CD4-positive, alpha-beta memory T cell (primary cell): ENCODE measurements at regions not wholly inside any gene's neighbourhood (a gene's known extent, or its start where the extent isn't known, plus 50 kb on each side); places are given as distances from the start of the nearest gene placed in this dataset.

Experiments used
- CTCF ChIA-PET: fragments of 350-600 bp; sonication (Branson Sonifier 250); formaldehyde crosslinking; loops from one replicate; lab custom pipeline; 2021; ENCODE audit warnings: inconsistent platforms; ENCODE audit not compliant: partially characterized antibody; lab: Charles Lee
- POLR2A ChIA-PET: fragments of 350-600 bp; sonication (Branson Sonifier 250); formaldehyde crosslinking; loops from one replicate; lab custom pipeline; 2021; ENCODE audit not compliant: partially characterized antibody; lab: Charles Lee
- DNase-seq, 5 donors: peaks; one replicate each; pipeline versions ENCODE4 v3.0.0 to v3.0.0-alpha.2; 2020 to 2022; ENCODE audit warnings: mixed read lengths in 1 of 5
- H3K27ac ChIP-seq: one replicate; pipeline ENCODE4 v1.7.0; 2013; ENCODE audit warnings: low read depth, low read length
- H3K27me3 ChIP-seq: 2 replicates; pipeline ENCODE4 v1.7.0; 2013; ENCODE audit warnings: mild to moderate bottlenecking, low read length, moderate library complexity; ENCODE audit not compliant: insufficient read depth
- H3K36me3 ChIP-seq: 2 replicates; pipeline ENCODE4 v1.7.0; 2013; ENCODE audit warnings: mild to moderate bottlenecking, low read length, moderate library complexity; ENCODE audit not compliant: insufficient read depth
- H3K4me1 ChIP-seq: 2 replicates; pipeline ENCODE4 v1.7.0; 2013; ENCODE audit warnings: mild to moderate bottlenecking, low read length, moderate library complexity; ENCODE audit not compliant: insufficient read depth
- H3K4me3 ChIP-seq, 2 donors: one replicate each; pipeline ENCODE4 v1.7.0; 2013; ENCODE audit warnings: low read length in 2 of 2, mild to moderate bottlenecking in 1 of 2
- H3K9me3 ChIP-seq, 2 donors: one replicate each; pipeline ENCODE4 v1.7.0; 2013; ENCODE audit warnings: low read length in 2 of 2, control low read depth in 1 of 2; ENCODE audit not compliant: control insufficient read depth in 1 of 2
- H3K27ac Mint-ChIP-seq, 7 donors: one replicate each; pipeline ENCODE4 v1.8.0; 2020 to 2021; ENCODE audit warnings: mixed read lengths in 7 of 7, mild to moderate bottlenecking in 6 of 7, inconsistent platforms in 3 of 7, moderate library complexity in 3 of 7
- H3K27me3 Mint-ChIP-seq, 2 donors: one replicate each; pipeline ENCODE4 v1.8.0; 2020 to 2021; ENCODE audit warnings: mixed read lengths in 2 of 2
- H3K36me3 Mint-ChIP-seq, 2 donors: one replicate each; pipeline ENCODE4 v1.8.0; 2020 to 2021; ENCODE audit warnings: mixed read lengths in 2 of 2, inconsistent platforms in 1 of 2, mild to moderate bottlenecking in 1 of 2
- H3K4me1 Mint-ChIP-seq, 4 donors: one replicate each; pipeline ENCODE4 v1.8.0; 2020 to 2021; ENCODE audit warnings: mixed read lengths in 4 of 4, mild to moderate bottlenecking in 1 of 4
- H3K4me3 Mint-ChIP-seq, 8 donors: one replicate each; pipeline ENCODE4 v1.8.0; 2020 to 2021; ENCODE audit warnings: mixed read lengths in 8 of 8, mild to moderate bottlenecking in 7 of 8, moderate library complexity in 6 of 8, inconsistent platforms in 3 of 8
- H3K9me3 Mint-ChIP-seq, 8 donors: one replicate each; pipeline ENCODE4 v1.8.0; 2020 to 2021; ENCODE audit warnings: mixed read lengths in 8 of 8, mild to moderate bottlenecking in 5 of 8, inconsistent platforms in 3 of 8, moderate library complexity in 1 of 8
- intact Hi-C: fragments of 100-400 bp; cut with micrococcal nuclease; formaldehyde crosslinking; loops from one replicate; pipeline ENCODE4 v1.15.1; 2023

GRCh38 chr2:129092956-129093355 lies 774.3 kb upstream of the HS6ST1 start:
- no peak overlapping the region for H3K27ac Mint-ChIP-seq
- CTCF ChIA-PET, result no interaction called here
- H3K4me3 Mint-ChIP-seq, result no peak overlapping the region
- H3K9me3 Mint-ChIP-seq, result peaks cover 0 to 3% (median 0%) of the 10 kb centered on the region in 8 donors
- no peak for DNase-seq
- H3K27ac ChIP-seq, result no peak overlapping the region
- H3K4me1 Mint-ChIP-seq, result no peaks in the 10 kb centered on the region
- no peaks in the 10 kb centered on the region for H3K27me3 Mint-ChIP-seq
- H3K4me3 ChIP-seq, result no peak overlapping the region
- H3K27me3 ChIP-seq, result no peaks in the 10 kb centered on the region
- intact Hi-C loops, result no loop called here
- POLR2A ChIA-PET, result no interaction called here
- no peaks in the 10 kb centered on the region for H3K9me3 ChIP-seq
- no peaks in the 10 kb centered on the region for H3K36me3 ChIP-seq
- H3K36me3 Mint-ChIP-seq, result no peaks in the 10 kb centered on the region
- H3K4me1 ChIP-seq, result no peaks in the 10 kb centered on the region

GRCh38 chr2:129101186-129101585 lies 782.5 kb upstream of the HS6ST1 start:
- Mint-ChIP-seq H3K36me3 (no peaks in the 10 kb centered on the region), H3K4me3 (no peak overlapping the region), H3K27ac (no peak overlapping the region), H3K27me3 (peaks cover 0 to 2% of the 10 kb centered on the region in 2 donors), H3K9me3 (no peaks in the 10 kb centered on the region), H3K4me1 (no peaks in the 10 kb centered on the region)
- CTCF ChIA-PET, result no interaction called here
- DNase-seq, result no peak
- Histone ChIP-seq H3K4me3 (no peak overlapping the region), H3K27me3 (no peaks in the 10 kb centered on the region), H3K9me3 (no peaks in the 10 kb centered on the region), H3K4me1 (no peaks in the 10 kb centered on the region), H3K27ac (no peak overlapping the region), H3K36me3 (no peaks in the 10 kb centered on the region)
- POLR2A ChIA-PET, result interaction anchor here (0.7 kb wide), 1 partner anchor 9 kb away, joined by 4 read pairs; no protein-coding TSS in a partner anchor
- intact Hi-C loops, result no loop called here

DNA sequence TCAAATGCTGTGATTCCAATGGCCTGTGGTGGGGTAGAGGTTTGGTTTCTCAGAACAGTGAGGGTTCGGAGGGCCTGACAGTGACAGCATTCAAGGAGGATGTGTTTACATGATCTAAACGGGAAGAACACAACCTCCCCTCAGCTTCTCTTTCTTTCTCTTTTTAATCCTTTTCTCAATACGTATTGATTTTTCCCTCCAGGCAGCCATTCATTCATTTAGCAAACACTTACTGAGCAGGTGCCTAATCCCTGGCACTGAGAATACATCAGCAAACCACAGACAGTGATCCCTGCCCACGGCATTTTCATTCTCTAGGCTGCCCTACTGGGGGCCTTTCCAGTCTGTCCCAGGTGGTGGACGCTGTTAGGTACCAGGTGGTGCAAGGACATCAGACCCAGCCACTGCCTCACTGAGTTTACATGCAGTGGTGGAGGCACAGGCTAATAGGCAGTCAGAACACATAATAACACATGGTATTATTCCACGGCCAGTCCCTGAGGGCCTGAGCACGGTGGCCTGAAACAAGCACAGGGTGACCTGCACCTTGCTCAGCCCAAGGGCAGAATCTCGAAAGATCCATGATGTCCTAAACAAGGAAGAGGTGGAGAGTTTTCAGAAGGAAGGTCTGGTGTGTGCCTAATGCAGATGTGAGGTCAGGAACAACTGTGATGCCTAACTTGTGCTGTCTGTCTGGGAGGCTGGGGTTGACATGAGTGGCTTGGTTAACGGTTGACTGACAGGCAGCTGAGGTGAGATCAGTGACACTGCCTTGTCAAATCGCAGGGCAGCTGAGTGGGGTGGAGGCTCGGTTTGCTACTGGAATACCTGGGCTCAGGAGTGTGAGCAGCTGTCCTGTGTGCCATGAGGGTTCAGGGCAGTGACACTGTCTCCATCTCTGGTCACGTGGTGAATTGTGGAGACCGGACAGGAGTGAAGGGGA lies 785.5 kb upstream of the HS6ST1 start:
- ChIA-PET POLR2A (no interaction called here), CTCF (no interaction called here)
- peaks cover 0 to 2% of the 10 kb centered on the region in 2 donors for H3K27me3 Mint-ChIP-seq
- Histone ChIP-seq H3K27ac (no peak overlapping the region), H3K4me3 (no peak overlapping the region), H3K9me3 (no peaks in the 10 kb centered on the region), H3K36me3 (no peaks in the 10 kb centered on the region), H3K4me1 (no peaks in the 10 kb centered on the region), H3K27me3 (no peaks in the 10 kb centered on the region)
- H3K4me3 Mint-ChIP-seq, result no peak overlapping the region
- H3K9me3 Mint-ChIP-seq, result peaks cover 0 to 3% (median 0%) of the 10 kb centered on the region in 8 donors
- intact Hi-C loops, result no loop called here
- H3K27ac Mint-ChIP-seq, result no peak overlapping the region
- no peaks in the 10 kb centered on the region for H3K36me3 Mint-ChIP-seq
- DNase-seq, result no peak
- no peaks in the 10 kb centered on the region for H3K4me1 Mint-ChIP-seq

- Histone ChIP-seq H3K27me3 (no peaks in the 10 kb centered on the region), H3K4me3 (no peak overlapping the region), H3K36me3 (no peaks in the 10 kb centered on the region), H3K27ac (no peak overlapping the region), H3K4me1 (no peaks in the 10 kb centered on the region), H3K9me3 (no peaks in the 10 kb centered on the region)
- H3K27me3 Mint-ChIP-seq, result no peaks in the 10 kb centered on the region
- intact Hi-C loops, result no loop called here
- H3K4me3 Mint-ChIP-seq, result no peak overlapping the region
- ChIA-PET POLR2A (no interaction called here), CTCF (no interaction called here)
- no peak for DNase-seq
- peaks cover 0 to 5% (median 3%) of the 10 kb centered on the region in 8 donors for H3K9me3 Mint-ChIP-seq
- H3K27ac Mint-ChIP-seq, result no peak overlapping the region
- no peaks in the 10 kb centered on the region for H3K36me3 Mint-ChIP-seq
- no peaks in the 10 kb centered on the region for H3K4me1 Mint-ChIP-seq
Observed at GRCh38 chr2:129112181-129112580, 793.5 kb upstream of the HS6ST1 start.

GRCh38 chr2:129113776-129114175 lies 795.1 kb upstream of the HS6ST1 start:
- no peaks in the 10 kb centered on the region for H3K27me3 Mint-ChIP-seq
- intact Hi-C loops, result no loop called here
- no peaks in the 10 kb centered on the region for H3K36me3 Mint-ChIP-seq
- Histone ChIP-seq H3K27ac (no peak overlapping the region), H3K4me1 (no peaks in the 10 kb centered on the region), H3K4me3 (no peak overlapping the region), H3K27me3 (no peaks in the 10 kb centered on the region), H3K36me3 (no peaks in the 10 kb centered on the region), H3K9me3 (no peaks in the 10 kb centered on the region)
- H3K4me3 Mint-ChIP-seq, result no peak overlapping the region
- H3K9me3 Mint-ChIP-seq, result peaks cover 0 to 5% (median 1%) of the 10 kb centered on the region in 8 donors
- ChIA-PET POLR2A (no interaction called here), CTCF (no interaction called here)
- no peaks in the 10 kb centered on the region for H3K4me1 Mint-ChIP-seq
- no peak overlapping the region for H3K27ac Mint-ChIP-seq
- DNase-seq, result no peak

- H3K9me3 Mint-ChIP-seq, result peaks cover 0 to 7% (median under 1%) of the 10 kb centered on the region in 8 donors
Observed at GRCh38 chr2:129117434-129117833, 798.8 kb upstream of the HS6ST1 start.

DNA sequence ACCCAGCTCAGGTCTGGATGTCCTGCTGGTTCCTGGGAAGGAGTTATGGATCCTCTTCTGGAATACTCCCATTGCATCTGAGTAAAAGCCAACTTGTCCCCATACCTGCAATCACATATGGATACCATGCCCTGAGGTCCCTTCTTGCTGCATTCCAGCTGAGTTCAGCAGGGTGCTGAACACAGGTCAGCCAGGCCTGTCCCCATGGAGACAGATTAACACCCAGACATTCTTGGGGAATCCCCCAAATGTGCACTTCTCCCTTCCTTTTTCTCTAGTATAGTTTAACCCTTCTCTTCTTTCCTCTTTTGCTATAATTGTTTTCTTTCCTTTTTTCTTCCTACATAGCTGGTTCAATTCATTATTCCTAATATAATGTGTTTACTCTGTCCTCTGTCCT lies 799.6 kb upstream of the HS6ST1 start:
- Histone ChIP-seq H3K27ac (no peak overlapping the region), H3K36me3 (no peaks in the 10 kb centered on the region), H3K9me3 (no peaks in the 10 kb centered on the region), H3K4me1 (no peaks in the 10 kb centered on the region), H3K27me3 (no peaks in the 10 kb centered on the region), H3K4me3 (no peak overlapping the region)
- no peaks in the 10 kb centered on the region for H3K36me3 Mint-ChIP-seq
- no peak for DNase-seq
- ChIA-PET CTCF (no interaction called here), POLR2A (no interaction called here)
- H3K27ac Mint-ChIP-seq, result no peak overlapping the region
- H3K4me1 Mint-ChIP-seq, result no peaks in the 10 kb centered on the region
- intact Hi-C loops, result no loop called here
- H3K27me3 Mint-ChIP-seq, result no peaks in the 10 kb centered on the region
- peaks cover 0 to 7% (median under 1%) of the 10 kb centered on the region in 8 donors for H3K9me3 Mint-ChIP-seq
- peak overlapping the region in 1 of 8 donors; percentile 23 for H3K4me3 Mint-ChIP-seq

More at GRCh38 chr2:129117434-129117833, 798.8 kb upstream of the HS6ST1 start:
- ChIA-PET CTCF (no interaction called here), POLR2A (no interaction called here)
- Histone ChIP-seq H3K27ac (no peak overlapping the region), H3K27me3 (no peaks in the 10 kb centered on the region), H3K9me3 (no peaks in the 10 kb centered on the region), H3K36me3 (no peaks in the 10 kb centered on the region), H3K4me1 (no peaks in the 10 kb centered on the region), H3K4me3 (no peak overlapping the region)
- H3K36me3 Mint-ChIP-seq, result no peaks in the 10 kb centered on the region
- no peaks in the 10 kb centered on the region for H3K4me1 Mint-ChIP-seq
- intact Hi-C loops, result no loop called here
- no peak overlapping the region for H3K4me3 Mint-ChIP-seq
- H3K27me3 Mint-ChIP-seq, result no peaks in the 10 kb centered on the region
- DNase-seq, result no peak
- no peak overlapping the region for H3K27ac Mint-ChIP-seq
